VCaP (cell line): ENCODE measurements at regions not wholly inside any gene's neighbourhood (a gene's known extent, or its start where the extent isn't known, plus 50 kb on each side); places are given as distances from the start of the nearest gene placed in this dataset.
"Not testable (repeated sequence)": the region's sequence is repeated elsewhere in the genome, so short reads cannot be mapped to it uniquely, and the experiment has no call there.

ENCODE experiments used
- H3K27ac ChIP-seq: fragments of 450-650 bp; 2 replicates; pipeline ENCODE4 v1.5.1; 2017

GRCh38 chr9:64499541-64499940, 785.5 kb downstream of the FOXD4L5 start:
- not testable (repeated sequence) for H3K27ac ChIP-seq

GRCh38 chr9:64498409-64498808, 786.6 kb downstream of the FOXD4L5 start:
- H3K27ac ChIP-seq: not testable (repeated sequence)

GRCh38 chr9:64488544-64488943, 796.5 kb downstream of the FOXD4L5 start:
- H3K27ac ChIP-seq: not testable (repeated sequence)

- H3K27ac ChIP-seq: not testable (repeated sequence)
Measured at GRCh38 chr9:64486067-64486466, 798.9 kb downstream of the FOXD4L5 start.

- H3K27ac ChIP-seq: peak overlapping the region; percentile 91
Measured at GRCh38 chr9:64479095-64479494, 805.9 kb downstream of the FOXD4L5 start.

- H3K27ac ChIP-seq: not testable (repeated sequence)
Measured at GRCh38 chr9:64468943-64469342, 816.1 kb downstream of the FOXD4L5 start.

GRCh38 chr9:64466052-64466599, 818.9 kb downstream of the FOXD4L5 start:
- not testable (repeated sequence) for H3K27ac ChIP-seq

- H3K27ac ChIP-seq: not testable (repeated sequence)
Measured at GRCh38 chr9:64461885-64462284, 823.1 kb downstream of the FOXD4L5 start.

GRCh38 chr9:64458642-64459041, 826.4 kb downstream of the FOXD4L5 start:
- H3K27ac ChIP-seq: not testable (repeated sequence)

- H3K27ac ChIP-seq: not testable (repeated sequence)
Measured at GRCh38 chr9:64455107-64455648, 829.8 kb downstream of the FOXD4L5 start.

GRCh38 chr9:64452134-64452533, 832.9 kb downstream of the FOXD4L5 start:
- not testable (repeated sequence) for H3K27ac ChIP-seq

- H3K27ac ChIP-seq: not testable (repeated sequence)
Measured at GRCh38 chr9:64450654-64451053, 834.4 kb downstream of the FOXD4L5 start.

GRCh38 chr9:64449025-64449424, 836.0 kb downstream of the FOXD4L5 start:
- not testable (repeated sequence) for H3K27ac ChIP-seq

- H3K27ac ChIP-seq: not testable (repeated sequence)
Measured at GRCh38 chr9:64444909-64445525, 840.0 kb downstream of the FOXD4L5 start.

GRCh38 chr9:64439747-64440146, 845.3 kb downstream of the FOXD4L5 start:
- not testable (repeated sequence) for H3K27ac ChIP-seq
